ENCODE measurements at regions not wholly inside any gene's neighbourhood (a gene's known extent, or its start where the extent isn't known, plus 50 kb on each side); places are given as distances from the start of the nearest gene placed in this dataset.

- TF ChIP-seq CTCF (conservative IDR thresholded peaks at IDR 0.05; ENCODE audit: low read depth in 2 of 2) (no peak), EZH2 (IDR thresholded peaks at IDR 0.05; ENCODE audit: low read depth, unreplicated experiment) (no peak), REST (IDR thresholded peaks at IDR 0.05; ENCODE audit: unreplicated experiment) (no peak), EZH2phosphoT487 (IDR thresholded peaks at IDR 0.05; ENCODE audit: unreplicated experiment) (no peak), POLR2AphosphoS5 (IDR thresholded peaks at IDR 0.05; ENCODE audit: low read depth) (no peak), CREB1 (CRISPR knock-in tag; IDR thresholded peaks at IDR 0.05; ENCODE audit: low read depth) (no peak), ZNF114 (CRISPR knock-in tag; IDR thresholded peaks at IDR 0.05) (no peak), ZNF331 (CRISPR knock-in tag; IDR thresholded peaks at IDR 0.05; ENCODE audit: low read depth) (no peak), ZNF462 (CRISPR knock-in tag; IDR thresholded peaks at IDR 0.05) (no peak), JUNB (IDR thresholded peaks at IDR 0.05; ENCODE audit: unreplicated experiment) (no peak), ETS1 (IDR thresholded peaks at IDR 0.05) (no peak), STAT1 (IDR thresholded peaks at IDR 0.05; ENCODE audit: unreplicated experiment) (no peak), NANOG (IDR thresholded peaks at IDR 0.05; ENCODE audit: borderline replicate concordance) (no peak)
These were observed 252.4 kb upstream of the SEMA3A start for GRCh38 chr7:84446991-84447480.

Measured in GM23338 (cell line).